ENCODE measurements at regions not wholly inside any gene's neighbourhood (a gene's known extent, or its start where the extent isn't known, plus 50 kb on each side); places are given as distances from the start of the nearest gene placed in this dataset.

DNA sequence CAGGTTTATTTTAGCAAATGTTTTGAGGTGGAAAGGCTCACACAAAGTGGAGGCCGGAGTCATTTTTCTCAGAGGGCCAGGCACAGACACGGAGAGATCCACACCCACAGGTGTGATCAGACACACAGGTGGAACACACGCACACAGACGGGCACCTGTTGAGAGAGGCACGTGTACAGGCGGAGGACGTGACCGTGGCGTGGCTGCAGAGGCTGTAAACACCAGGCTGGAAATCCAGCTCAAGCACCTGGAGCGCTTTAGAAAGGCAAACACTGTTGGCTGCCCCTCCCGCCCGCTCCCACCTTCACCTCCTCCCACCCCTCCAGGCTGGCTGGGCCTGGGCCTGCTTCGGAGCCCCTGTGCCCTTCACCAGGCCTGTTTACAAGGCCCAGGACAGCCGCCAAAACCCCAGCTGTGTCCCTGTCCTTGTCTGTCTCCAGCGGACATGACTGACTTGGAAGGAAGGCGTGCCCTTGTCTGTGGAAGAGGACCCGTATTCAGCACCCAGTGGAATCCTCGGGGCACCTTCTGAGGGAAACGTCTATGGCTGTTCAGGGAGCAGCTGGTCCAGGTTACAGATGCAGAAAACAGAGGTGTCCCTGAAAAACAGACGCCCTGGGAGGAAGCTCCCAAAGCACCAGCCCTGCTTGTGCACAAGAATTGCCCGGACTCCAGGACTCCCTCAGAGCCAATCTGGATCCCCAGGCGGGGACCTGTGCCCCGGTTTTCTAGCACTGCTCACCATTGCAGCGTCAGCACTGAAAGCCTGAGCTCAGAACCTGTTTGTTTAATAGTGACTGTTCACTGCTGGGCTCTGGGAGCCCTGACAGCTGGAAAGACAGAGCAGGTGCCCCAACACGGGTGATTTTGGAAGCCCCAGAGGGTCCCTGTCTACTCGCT, 134.3 kb upstream of the HAAO start:
- DNase-seq (ENCODE audit: low read depth, low spot score) (no peak), ATAC-seq (no peak)
- Histone ChIP-seq H3K36me3 (ENCODE audit: control insufficient read depth in 1 of 2, insufficient read depth in 2 of 2, low read length in 2 of 2) (no peaks in the 10 kb centered on the region), H3K4me3 (replicated peaks in 1 of 2; ENCODE audit: low read depth in 1 of 2, low read length in 2 of 2) (no peak overlapping the region), H3K4me1 (ENCODE audit: control insufficient read depth in 1 of 2, insufficient read depth in 2 of 2, low read length in 2 of 2) (peaks cover 4 to 21% of the 10 kb centered on the region in 2 experiments; a peak in 3 of 4 replicates), H3K27ac (ENCODE audit: low read depth, low read length) (no peak overlapping the region), H3K4me2 (ENCODE audit: low read length) (no peak overlapping the region), H3K27me3 (ENCODE audit: insufficient read depth, low read length) (no peaks in the 10 kb centered on the region), H3K9me3 (ENCODE audit: control insufficient read depth in 1 of 2, insufficient read depth in 1 of 2, low read depth in 1 of 2, low read length in 2 of 2) (no peaks in the 10 kb centered on the region), H2AFZ (ENCODE audit: low read depth, low read length, poor library complexity, severe bottlenecking) (no peak overlapping the region), H3K79me2 (ENCODE audit: insufficient read depth, low read length) (no peaks in the 10 kb centered on the region), H3K9ac (ENCODE audit: low read length) (no peak overlapping the region), H3K9me2 (ENCODE audit: insufficient read depth) (no peaks in the 10 kb centered on the region), H4K20me1 (ENCODE audit: insufficient read depth) (no peaks in the 10 kb centered on the region)
- intact Hi-C loops (cut with micrococcal nuclease) = no loop called here
- BruUV-seq (replicated peaks) = no TSS peak
- ChIA-PET RAD21 (ENCODE audit: low non-redundant PET in 1 of 2, low total read pairs in 2 of 2, uncharacterized antibody in 2 of 2, unreplicated experiment in 2 of 2) (no interaction called here), CTCF (no interaction called here), POLR2A (no interaction called here)
- TF ChIP-seq YY1 (IDR thresholded peaks at IDR 0.05; ENCODE audit: extremely low read depth, insufficient replicate concordance, low read depth, low read length) (no peak), SRF (IDR thresholded peaks at IDR 0.05; ENCODE audit: low read depth) (no peak), SIN3A (IDR thresholded peaks at IDR 0.05; ENCODE audit: low read depth) (no peak), EZH2phosphoT487 (IDR thresholded peaks at IDR 0.05; ENCODE audit: borderline replicate concordance) (no peak), ELF1 (IDR thresholded peaks at IDR 0.05; ENCODE audit: borderline replicate concordance, low read depth) (no peak), ZNF274 (IDR thresholded peaks at IDR 0.05; ENCODE audit: low read depth, low read length) (no peak), EZH2 (IDR thresholded peaks at IDR 0.05) (no peak), CTCF (IDR thresholded peaks at IDR 0.05 in 2 of 3, conservative IDR thresholded peaks at IDR 0.05 in 1 of 3; ENCODE audit: borderline replicate concordance in 1 of 3, insufficient read depth in 1 of 3, low read depth in 2 of 3, low read length in 2 of 3) (no peak)
- TF ChIP-seq, protein P1, sequence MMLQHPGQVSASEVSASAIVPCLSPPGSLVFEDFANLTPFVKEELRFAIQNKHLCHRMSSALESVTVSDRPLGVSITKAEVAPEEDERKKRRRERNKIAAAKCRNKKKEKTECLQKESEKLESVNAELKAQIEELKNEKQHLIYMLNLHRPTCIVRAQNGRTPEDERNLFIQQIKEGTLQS (IDR thresholded peaks at IDR 0.05) = no peak
